Transverse colon (tissue), 4 donors: ENCODE measurements at regions not wholly inside any gene's neighbourhood (a gene's known extent, or its start where the extent isn't known, plus 50 kb on each side); places are given as distances from the start of the nearest gene placed in this dataset.

Experiments
- DNase-seq: peaks from one replicate; pipeline ENCODE4 v3.0.0-alpha.2; 2019
- H3K27ac ChIP-seq, 4 donors: fragments of 200-600 bp; sonication (generic); 2 replicates each; pipeline ENCODE4 v1.5.1; 2016 to 2018; ENCODE audit warnings: inconsistent platforms in 4 of 4
- H3K27me3 ChIP-seq: fragments of 200-600 bp; sonication (generic); 2 replicates; pipeline ENCODE4 v1.5.1; 2017; ENCODE audit warnings: inconsistent platforms
- H3K36me3 ChIP-seq, 4 donors: fragments of 200-600 bp; sonication (generic); 2 replicates each; pipeline ENCODE4 v1.5.1; 2017 to 2019; ENCODE audit warnings: inconsistent platforms in 4 of 4
- H3K4me1 ChIP-seq, 4 donors: fragments of 200-600 bp; sonication (generic); 2 replicates each; pipeline ENCODE4 v1.5.1; 2017 to 2020; ENCODE audit warnings: inconsistent platforms in 4 of 4
- H3K4me3 ChIP-seq, 4 donors: fragments of 200-600 bp; sonication (generic); 1 replicate in 1 of 4; 2 replicates in 3 of 4; pipeline versions ENCODE4 v1.5.1 to v1.6.1; 2017 to 2019; ENCODE audit warnings: inconsistent platforms in 4 of 4
- H3K9me3 ChIP-seq, 2 donors: fragments of 200-600 bp; sonication (generic); 2 replicates each; pipeline ENCODE4 v1.5.1; 2017 to 2019; ENCODE audit warnings: inconsistent platforms in 2 of 2
- EP300 ChIP-seq: sonication (generic); formaldehyde crosslinking; IDR thresholded peaks from one replicate; pipeline ENCODE4 v1.6.1; 2017; ENCODE audit warnings: antibody characterized with exemption, low read depth
- POLR2A ChIP-seq: fragments of 450-650 bp; IDR thresholded peaks from one replicate; pipeline ENCODE4 v1.6.1; 2016; ENCODE audit warnings: antibody characterized with exemption, mild to moderate bottlenecking, moderate library complexity
- POLR2AphosphoS5 ChIP-seq, 3 donors: sonication (generic); formaldehyde crosslinking; IDR thresholded peaks; one replicate each; pipeline ENCODE4 v1.6.1; 2016; ENCODE audit warnings: antibody characterized with exemption in 3 of 3
- WGBS, 2 donors: methylation state at CpG; one replicate each; pipeline ENCODE4 v1.1.5; 2018; ENCODE audit warnings: low coverage in 1 of 2; 5-methylcytosine and 5-hydroxymethylcytosine counted together
- in situ Hi-C, 4 donors: fragments of 200-750 bp; cut with MboI; loops; one replicate each; pipeline versions ENCODE4 v1.15.0 to v1.15.1; 2017; ENCODE audit warnings: low sequenced_read_pairs in 3 of 4, low pct_ligation_motif_present in 1 of 4, low pct_unique_long_range_greater_than_20kb in 1 of 4
- intact Hi-C: fragments of 100-400 bp; cut with DNase I; formaldehyde crosslinking; loops from one replicate; pipeline ENCODE4 v1.15.1; 2023; ENCODE audit warnings: low total_unique reads
- TF ChIP-seq, protein P1 (sequence below), 5 experiments: fragments of 200-600 bp in 3 of 5; fragments of 450-650 bp in 2 of 5; sonication (generic) in 3 of 5; IDR thresholded peaks; 1 replicate in 2 of 5; 2 replicates in 3 of 5; pipeline ENCODE4 v1.5.1; 2016 to 2017; ENCODE audit warnings: antibody characterized with exemption in 5 of 5, inconsistent platforms in 3 of 5, mild to moderate bottlenecking in 2 of 5, moderate library complexity in 1 of 5

DNA sequence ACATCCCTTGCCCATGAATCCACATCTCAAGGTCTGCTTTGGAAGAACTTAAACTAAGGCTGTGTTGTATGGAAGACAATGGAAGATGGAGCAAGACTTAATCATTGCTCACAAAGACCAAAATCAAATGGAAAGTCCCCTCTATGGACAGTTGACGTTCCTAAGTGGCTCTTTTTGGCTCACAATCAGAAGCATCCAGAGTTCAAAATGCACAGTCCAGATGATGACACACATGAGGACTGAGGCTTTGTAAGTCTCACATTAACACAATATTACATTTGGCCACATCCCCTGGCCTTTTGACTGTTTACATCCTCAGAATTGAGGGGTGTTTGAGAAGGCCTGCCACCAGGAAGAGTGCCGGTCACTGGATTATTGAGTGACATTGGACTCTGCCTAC is 122.3 kb upstream of the CPM start:
- 86 to 100% methylated on average over 1 to 2 of the region's 2 CpGs for WGBS, 2 donors
- no peak for TF ChIP-seq POLR2AphosphoS5 (IDR thresholded peaks at IDR 0.05)
- TF ChIP-seq, protein P1, sequence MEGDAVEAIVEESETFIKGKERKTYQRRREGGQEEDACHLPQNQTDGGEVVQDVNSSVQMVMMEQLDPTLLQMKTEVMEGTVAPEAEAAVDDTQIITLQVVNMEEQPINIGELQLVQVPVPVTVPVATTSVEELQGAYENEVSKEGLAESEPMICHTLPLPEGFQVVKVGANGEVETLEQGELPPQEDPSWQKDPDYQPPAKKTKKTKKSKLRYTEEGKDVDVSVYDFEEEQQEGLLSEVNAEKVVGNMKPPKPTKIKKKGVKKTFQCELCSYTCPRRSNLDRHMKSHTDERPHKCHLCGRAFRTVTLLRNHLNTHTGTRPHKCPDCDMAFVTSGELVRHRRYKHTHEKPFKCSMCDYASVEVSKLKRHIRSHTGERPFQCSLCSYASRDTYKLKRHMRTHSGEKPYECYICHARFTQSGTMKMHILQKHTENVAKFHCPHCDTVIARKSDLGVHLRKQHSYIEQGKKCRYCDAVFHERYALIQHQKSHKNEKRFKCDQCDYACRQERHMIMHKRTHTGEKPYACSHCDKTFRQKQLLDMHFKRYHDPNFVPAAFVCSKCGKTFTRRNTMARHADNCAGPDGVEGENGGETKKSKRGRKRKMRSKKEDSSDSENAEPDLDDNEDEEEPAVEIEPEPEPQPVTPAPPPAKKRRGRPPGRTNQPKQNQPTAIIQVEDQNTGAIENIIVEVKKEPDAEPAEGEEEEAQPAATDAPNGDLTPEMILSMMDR (IDR thresholded peaks at IDR 0.05), result no peak
- DNase-seq, result no peak
- intact Hi-C loops, result no loop called here
- no peaks in the 10 kb centered on the region for H3K4me1 ChIP-seq
- H3K27ac ChIP-seq, result no peak overlapping the region
- H3K36me3 ChIP-seq, result no peaks in the 10 kb centered on the region
- H3K9me3 ChIP-seq, result no peaks in the 10 kb centered on the region
- in situ Hi-C loops, result loop anchor here in 1 of 4 donors (25.0 kb wide), 1 partner anchor 193 kb away; no protein-coding TSS in a partner anchor
- no peak overlapping the region for H3K4me3 ChIP-seq
- no peaks in the 10 kb centered on the region for H3K27me3 ChIP-seq

DNA sequence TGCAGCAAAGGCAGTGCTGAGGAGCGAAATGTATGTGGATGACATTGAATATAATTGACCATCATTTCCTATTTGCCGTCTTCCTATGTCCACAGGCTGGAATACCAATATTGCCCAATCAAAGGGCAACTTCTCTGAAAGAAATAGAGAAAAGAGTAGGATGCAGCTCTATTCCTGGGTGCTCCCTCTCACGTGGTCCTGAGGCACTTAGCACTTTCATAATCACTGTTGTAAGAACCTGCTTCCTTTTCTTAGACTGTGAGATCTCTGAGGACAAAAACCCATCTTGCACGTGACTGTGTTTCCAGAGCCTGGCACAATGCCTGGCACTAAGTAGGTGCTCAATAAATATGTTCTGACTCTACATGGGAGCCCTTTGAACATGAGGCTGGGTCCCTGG is 122.7 kb upstream of the CPM start:
- in situ Hi-C loops, result loop anchor here in 1 of 4 donors (25.0 kb wide), 1 partner anchor 193 kb away; no protein-coding TSS in a partner anchor
- intact Hi-C loops, result no loop called here
- Histone ChIP-seq H3K27me3 (no peaks in the 10 kb centered on the region), H3K4me3 (no peak overlapping the region), H3K27ac (no peak overlapping the region), H3K36me3 (no peaks in the 10 kb centered on the region), H3K4me1 (no peaks in the 10 kb centered on the region), H3K9me3 (no peaks in the 10 kb centered on the region)
- no peak for DNase-seq
- 65 to 72% methylated on average over 3 to 4 of the region's 4 CpGs for WGBS, 2 donors
- TF ChIP-seq EP300, result no peak
- TF ChIP-seq POLR2A, result no peak
- TF ChIP-seq, protein P1 (IDR thresholded peaks at IDR 0.05), result no peak
- no peak for TF ChIP-seq POLR2AphosphoS5 (IDR thresholded peaks at IDR 0.05)

DNA sequence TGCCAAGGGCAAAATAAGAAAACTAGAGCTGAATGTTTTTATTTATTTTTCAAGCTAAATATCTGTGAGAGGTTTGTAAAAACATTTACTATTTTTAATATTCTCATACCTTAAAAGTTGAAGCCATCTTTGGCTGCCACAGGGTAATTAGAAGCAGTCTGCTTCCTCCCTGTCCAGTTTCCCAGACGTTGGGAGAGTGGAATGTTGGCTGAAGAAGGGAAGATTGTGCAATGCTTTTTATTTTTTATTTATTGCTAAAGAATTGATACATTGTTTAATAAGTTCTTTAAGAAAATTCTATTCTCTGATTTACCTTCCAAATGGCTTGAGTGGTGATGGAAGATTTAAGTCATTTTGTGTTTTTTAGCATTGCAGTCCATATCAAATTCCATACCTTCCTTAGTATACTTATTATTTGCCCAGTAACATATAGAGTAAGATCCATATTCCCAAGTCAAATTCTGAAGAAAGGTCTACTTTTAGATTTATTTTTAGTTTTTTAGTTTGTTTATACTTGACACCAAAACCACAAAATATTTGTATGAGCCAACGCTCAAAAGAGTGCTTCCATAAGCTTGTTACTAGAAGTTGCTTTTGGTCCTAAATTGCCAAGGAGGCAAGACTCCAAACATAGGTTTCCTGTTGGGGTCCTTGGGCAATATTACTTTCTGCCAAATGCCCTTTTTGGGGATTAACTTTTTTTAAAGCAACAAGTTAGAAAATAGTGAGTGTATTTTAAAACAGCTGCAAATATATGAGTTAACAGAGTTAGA is 124.0 kb upstream of the CPM start:
- intact Hi-C loops (no loop called here), in situ Hi-C loops (loop anchor here in 1 of 4 donors (25.0 kb wide), 1 partner anchor 195 kb away; no protein-coding TSS in a partner anchor)
- no peaks in the 10 kb centered on the region for H3K36me3 ChIP-seq
- H3K4me1 ChIP-seq, result no peaks in the 10 kb centered on the region
- 32 to 45% methylated on average over 2 of the region's 2 CpGs for WGBS, 2 donors
- H3K4me3 ChIP-seq, result no peak overlapping the region
- H3K9me3 ChIP-seq, result no peaks in the 10 kb centered on the region
- no peak for DNase-seq
- H3K27me3 ChIP-seq, result no peaks in the 10 kb centered on the region
- no peak for TF ChIP-seq POLR2AphosphoS5 (IDR thresholded peaks at IDR 0.05)
- H3K27ac ChIP-seq, result no peak overlapping the region

DNA sequence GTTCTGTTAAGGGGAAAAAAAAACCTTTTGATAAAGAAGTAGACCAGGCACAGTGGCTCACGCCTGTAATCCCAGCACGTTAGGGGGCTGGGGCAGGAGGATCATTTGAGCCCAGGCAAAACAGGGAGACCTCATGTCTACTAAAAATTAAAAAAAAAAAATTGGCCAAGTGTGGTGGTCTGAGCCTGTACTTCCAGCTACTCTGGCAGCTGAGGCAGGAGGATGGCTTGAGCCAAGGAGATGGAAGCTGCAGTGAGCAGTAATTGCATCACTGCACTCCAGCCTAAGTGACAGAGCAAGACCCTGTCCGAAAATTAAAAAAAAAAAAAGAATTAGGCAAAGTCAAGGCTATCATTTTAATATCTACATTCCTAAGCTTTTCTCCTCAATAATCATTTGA is 124.8 kb upstream of the CPM start:
- no peak overlapping the region for H3K27ac ChIP-seq
- 57 to 72% methylated on average over 3 of the region's 3 CpGs for WGBS, 2 donors
- no peaks in the 10 kb centered on the region for H3K4me1 ChIP-seq
- H3K27me3 ChIP-seq, result no peaks in the 10 kb centered on the region
- no peak for TF ChIP-seq POLR2AphosphoS5 (IDR thresholded peaks at IDR 0.05)
- TF ChIP-seq, protein P1 (IDR thresholded peaks at IDR 0.05), result no peak
- no peak for TF ChIP-seq POLR2A
- no peak for TF ChIP-seq EP300
- in situ Hi-C loops, result loop anchor here in 1 of 4 donors (25.0 kb wide), 1 partner anchor 195 kb away; no protein-coding TSS in a partner anchor
- no peak for DNase-seq
- no peaks in the 10 kb centered on the region for H3K9me3 ChIP-seq
- intact Hi-C loops, result no loop called here
- H3K36me3 ChIP-seq, result no peaks in the 10 kb centered on the region
- H3K4me3 ChIP-seq, result no peak overlapping the region
